Suppressor macrophage (primary cell): ENCODE measurements at regions not wholly inside any gene's neighbourhood (a gene's known extent, or its start where the extent isn't known, plus 50 kb on each side); places are given as distances from the start of the nearest gene placed in this dataset.
A peak's percentile ranks its signal among the peaks of the same experiment; 100 is the strongest.

ENCODE experiments used
- DNase-seq, 4 experiments: peaks; one replicate each; pipeline ENCODE4 v3.0.0-alpha.2; 2020 to 2022

GRCh38 chr13:109363431-109363830, 423.0 kb downstream of the IRS2 start:
- DNase-seq = peak in 1 of 4 experiments; percentile 13

DNA sequence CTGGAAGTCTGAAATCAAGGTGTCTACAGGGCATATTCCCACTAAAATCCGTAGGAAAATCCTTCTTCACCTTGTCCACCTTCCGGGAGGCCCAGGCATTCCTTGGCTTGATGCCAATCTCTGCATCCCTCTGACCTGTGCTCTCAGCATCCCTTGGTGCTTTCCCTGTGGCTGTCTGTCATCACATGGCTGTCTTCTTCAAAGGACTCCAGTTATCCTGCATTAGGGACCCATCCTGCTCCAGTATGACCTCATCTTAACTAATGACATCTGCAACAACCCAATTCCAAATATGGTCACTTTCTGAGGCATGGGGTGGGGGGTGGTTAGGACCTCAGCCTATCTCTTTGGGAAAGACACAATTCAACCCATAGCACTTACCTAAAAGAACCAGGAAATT, 423.8 kb downstream of the IRS2 start:
- DNase-seq = no peak

DNA sequence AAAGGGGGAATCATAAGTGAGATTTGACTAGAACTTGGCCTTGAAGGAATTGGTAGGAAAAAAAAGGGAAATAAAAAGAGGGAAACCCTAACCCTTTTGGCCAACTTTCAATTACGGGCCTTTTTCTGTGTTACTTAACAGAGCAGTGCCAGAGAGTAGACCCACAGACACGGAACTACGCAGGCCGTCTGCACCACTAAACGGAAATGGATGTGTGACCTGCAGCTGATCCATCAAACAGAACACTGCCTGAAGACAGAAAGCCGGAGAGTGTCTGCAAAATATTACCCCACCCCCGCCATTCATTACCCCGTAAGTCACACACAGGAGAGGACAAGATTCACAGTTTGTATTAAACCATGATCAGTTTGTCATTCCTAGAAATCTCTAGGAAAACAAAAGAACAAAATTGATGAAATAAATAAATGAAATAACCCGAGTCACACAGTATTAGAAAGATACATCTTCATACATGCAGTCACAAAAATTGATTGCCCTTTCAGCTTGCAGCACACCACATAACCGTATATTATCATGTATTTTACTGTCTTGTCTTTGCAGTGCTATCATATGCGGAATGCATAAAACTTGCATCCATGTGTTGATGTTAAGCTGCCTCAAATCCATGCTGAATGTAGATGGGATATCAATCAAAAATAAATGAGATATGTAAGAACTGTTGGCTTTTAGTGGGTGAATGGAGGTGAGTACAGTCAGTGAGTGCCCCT, 424.7 kb downstream of the IRS2 start:
- peak; percentile 49 to 58 (median 56) for DNase-seq

GRCh38 chr13:109357751-109358471, 428.5 kb downstream of the IRS2 start:
- DNase-seq = no peak

DNA sequence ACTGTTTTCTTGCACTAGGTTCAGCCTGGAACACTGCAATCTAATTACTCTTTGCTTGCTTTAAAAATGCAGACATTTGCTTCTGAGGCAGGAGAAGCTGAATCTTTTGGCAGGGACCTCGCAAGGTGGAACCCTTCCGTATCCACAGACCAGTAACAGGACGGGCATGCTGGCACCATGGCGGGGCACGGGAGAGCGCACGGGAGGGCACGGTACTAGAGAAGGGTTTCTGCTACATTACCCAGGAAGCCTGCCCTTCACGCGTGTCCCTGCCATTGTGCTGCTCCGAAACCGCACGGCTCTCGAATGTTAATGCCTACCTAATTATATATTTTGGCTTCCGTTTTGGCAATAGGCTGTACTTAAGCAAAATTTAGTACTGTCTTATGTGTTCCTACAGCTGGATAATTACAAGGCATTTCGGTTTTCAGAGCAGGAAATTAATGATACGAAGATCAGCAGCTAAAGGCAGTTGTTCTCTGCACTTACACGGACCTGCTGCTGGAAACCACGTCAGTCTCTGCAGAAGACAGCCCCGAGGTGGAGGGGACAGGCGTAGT, 430.4 kb downstream of the IRS2 start:
- no peak for DNase-seq

DNA sequence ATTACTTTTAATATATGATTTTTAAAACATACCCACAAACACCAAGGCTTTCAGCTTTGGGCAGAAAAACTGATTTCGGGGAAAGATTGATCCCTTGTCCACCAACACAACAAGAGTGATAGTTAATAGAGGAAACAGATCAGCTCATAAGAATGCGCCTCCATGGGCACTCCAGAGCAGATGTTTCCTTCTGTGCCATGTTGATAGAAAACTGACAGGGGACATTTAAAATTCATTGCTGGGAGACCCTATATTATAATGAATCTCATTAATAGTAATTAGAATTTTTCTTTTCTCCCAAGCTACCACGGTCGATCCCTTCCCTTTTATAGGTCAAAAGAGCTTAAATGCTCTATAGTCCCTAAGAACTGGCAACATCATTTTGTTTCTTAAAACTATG, 431.2 kb downstream of the IRS2 start:
- no peak for DNase-seq

GRCh38 chr13:109351236-109351635, 435.1 kb downstream of the IRS2 start:
- no peak for DNase-seq

GRCh38 chr13:109348519-109349258, 437.7 kb downstream of the IRS2 start:
- DNase-seq = no peak

DNA sequence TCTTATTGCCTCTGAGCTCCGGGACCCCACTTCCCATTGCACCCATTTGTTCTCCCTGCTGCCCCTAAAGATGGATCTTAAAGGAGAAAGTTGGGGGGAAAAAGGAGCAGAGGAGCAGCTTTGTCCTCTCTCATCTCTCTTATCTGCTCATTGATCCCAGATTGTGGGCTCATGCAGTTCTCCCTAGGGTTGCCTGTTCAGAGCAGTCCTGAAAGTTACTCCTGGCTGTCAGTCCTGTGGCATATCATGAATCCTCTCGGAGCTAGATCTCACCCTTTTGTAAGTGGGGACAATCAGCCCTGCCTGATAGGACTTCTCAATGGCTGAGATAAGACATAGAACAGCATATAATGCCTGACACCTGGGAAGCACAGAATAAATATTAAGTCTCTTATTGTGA, 440.3 kb downstream of the IRS2 start:
- DNase-seq = no peak

DNA sequence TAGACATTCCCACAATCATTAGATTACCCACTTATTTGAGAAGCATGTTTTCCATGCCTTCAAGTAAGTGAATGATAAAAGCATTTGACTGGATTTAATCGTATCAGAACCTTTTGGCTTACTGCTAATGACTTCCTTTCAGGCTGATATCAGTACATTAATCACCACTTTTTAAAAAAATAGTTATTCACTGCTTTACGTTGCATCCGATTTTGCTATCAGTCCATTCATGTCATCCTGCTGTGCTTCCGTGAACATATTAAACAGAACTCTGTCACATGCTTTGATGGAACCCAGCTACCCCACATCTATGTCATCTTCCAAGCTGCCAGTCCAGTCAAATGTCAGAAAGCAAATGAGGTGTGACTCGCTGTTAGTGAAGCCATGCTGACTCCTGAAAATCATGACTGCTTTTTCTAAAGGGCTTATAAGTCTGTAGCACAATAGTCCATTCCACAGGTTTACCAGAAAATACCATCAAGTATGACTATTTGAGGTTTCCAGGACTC, 440.9 kb downstream of the IRS2 start:
- no peak for DNase-seq

DNA sequence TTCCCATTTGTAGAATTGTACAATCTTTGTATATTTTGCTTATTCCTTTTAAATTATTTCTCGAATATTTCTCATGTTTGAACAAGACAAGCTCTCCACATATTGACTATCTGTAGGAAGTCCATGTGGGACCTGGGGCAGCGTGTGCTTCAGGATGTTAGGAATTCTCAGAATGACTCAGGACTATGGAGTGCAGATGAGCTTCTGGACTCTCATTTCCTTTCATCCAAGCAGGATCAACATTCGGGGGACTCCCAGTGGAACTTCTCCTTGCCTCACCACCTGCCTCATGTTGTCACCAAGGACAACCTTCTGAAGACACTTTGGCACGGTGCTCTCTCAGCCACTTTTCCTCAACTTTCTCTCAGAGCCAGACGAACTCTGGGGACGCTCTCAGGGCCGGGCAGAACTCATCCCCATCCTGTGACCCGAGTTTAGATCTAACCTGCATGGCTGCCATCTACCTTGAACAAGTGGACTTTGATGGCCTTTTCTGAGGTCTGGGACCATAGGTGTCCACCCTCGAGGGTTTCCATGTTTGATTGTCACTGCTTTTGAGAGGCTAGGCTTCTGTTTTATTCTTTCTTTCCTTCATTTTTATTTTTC, 441.7 kb downstream of the IRS2 start:
- DNase-seq = no peak

- DNase-seq = no peak
Observed at GRCh38 chr13:109336730-109337129, 449.7 kb downstream of the IRS2 start.

GRCh38 chr13:109333893-109334651, 452.3 kb downstream of the IRS2 start:
- no peak for DNase-seq

- no peak for DNase-seq
Observed at GRCh38 chr13:109332506-109333499, 453.6 kb downstream of the IRS2 start.

- DNase-seq = no peak
Observed at GRCh38 chr13:109331898-109332297, 454.5 kb downstream of the IRS2 start.

- DNase-seq = no peak
Observed at GRCh38 chr13:109331011-109331433, 455.4 kb downstream of the IRS2 start.

DNA sequence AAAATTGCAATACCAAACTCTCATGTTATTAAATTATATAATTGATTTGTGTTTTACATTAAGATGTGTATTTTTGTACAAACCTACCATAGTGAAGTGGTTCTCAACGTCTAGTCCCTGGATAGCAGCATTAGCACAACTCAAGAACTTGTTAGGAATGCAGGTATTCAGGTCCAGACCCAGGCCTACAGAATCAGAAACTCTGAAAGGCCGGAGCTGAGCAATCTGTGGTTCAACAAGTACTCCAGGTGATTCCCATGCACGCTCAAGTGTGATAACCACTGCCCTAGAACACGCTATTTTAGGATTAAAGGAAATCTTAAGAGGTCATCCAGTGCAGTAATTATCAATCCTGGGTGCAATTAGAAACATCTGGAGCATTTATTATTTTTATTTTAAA, 456.3 kb downstream of the IRS2 start:
- DNase-seq = no peak

DNA sequence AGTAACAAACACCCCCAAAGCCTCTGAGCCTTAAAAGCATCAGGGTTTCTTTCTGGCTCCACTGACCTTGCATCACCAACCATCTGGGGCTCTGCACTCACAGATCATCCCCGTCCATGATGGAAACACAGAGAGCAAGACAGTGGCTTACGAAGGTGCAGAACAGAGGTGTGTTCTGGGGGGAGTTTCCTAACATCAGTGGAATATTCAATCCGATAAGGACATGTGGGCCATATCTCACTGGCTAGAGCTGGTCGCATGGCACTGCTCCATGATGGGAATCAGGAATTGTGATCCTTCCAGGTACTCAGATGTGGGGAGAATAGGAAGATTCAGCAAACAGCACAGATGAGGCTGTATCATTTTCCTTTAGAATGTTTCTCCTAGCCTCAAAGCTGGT, 457.2 kb downstream of the IRS2 start:
- DNase-seq = no peak

DNA sequence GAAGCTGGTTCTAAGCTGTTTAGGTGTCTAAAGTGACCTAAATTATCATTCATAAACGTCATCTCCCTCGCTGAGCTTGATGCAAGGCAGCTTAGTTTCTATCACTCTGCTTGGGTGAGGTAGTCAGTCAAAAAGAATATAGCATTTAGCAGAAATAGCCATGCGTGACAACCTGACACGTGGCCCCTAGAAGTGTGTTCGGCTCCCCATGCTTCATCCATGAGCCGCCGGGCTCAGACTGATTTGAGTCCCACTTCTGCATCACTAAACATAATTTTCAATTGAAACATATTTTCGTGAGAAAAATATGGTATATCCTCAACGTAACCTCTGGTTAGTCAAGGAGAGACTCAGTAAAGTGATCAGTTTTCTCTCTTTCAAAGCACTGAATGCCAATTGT, 459.8 kb downstream of the IRS2 start:
- no peak for DNase-seq

GRCh38 chr13:109323338-109323737, 463.0 kb downstream of the IRS2 start:
- DNase-seq = no peak
